ENCODE measurements at regions not wholly inside any gene's neighbourhood (a gene's known extent, or its start where the extent isn't known, plus 50 kb on each side); places are given as distances from the start of the nearest gene placed in this dataset.

- 74 to 87% methylated on average over 2 of the region's 2 CpGs for WGBS, 2 donors
- TF ChIP-seq CTCF (IDR thresholded peaks at IDR 0.05), result no peak
- TF ChIP-seq POLR2A (IDR thresholded peaks at IDR 0.05), result no peak
- Histone ChIP-seq H3K27me3 (no peaks in the 10 kb centered on the region), H3K9me3 (no peaks in the 10 kb centered on the region), H3K4me3 (replicated peaks in 1 of 3) (no peak overlapping the region), H3K36me3 (no peaks in the 10 kb centered on the region), H3K4me1 (no peaks in the 10 kb centered on the region), H3K27ac (no peak overlapping the region)
- intact Hi-C loops (cut with DNase I), result no loop called here
- no peak for DNase-seq
Observed at GRCh38 chr7:159213253-159213652, 68.6 kb upstream of the VIPR2 start.

GRCh38 chr7:159212226-159212625 lies 67.6 kb upstream of the VIPR2 start:
- intact Hi-C loops (cut with DNase I), result no loop called here
- Histone ChIP-seq H3K9me3 (no peaks in the 10 kb centered on the region), H3K27ac (no peak overlapping the region), H3K27me3 (no peaks in the 10 kb centered on the region), H3K4me3 (replicated peaks in 1 of 3) (no peak overlapping the region), H3K4me1 (no peaks in the 10 kb centered on the region), H3K36me3 (no peaks in the 10 kb centered on the region)
- DNase-seq, result no peak
- TF ChIP-seq POLR2A (IDR thresholded peaks at IDR 0.05) (no peak), CTCF (IDR thresholded peaks at IDR 0.05) (no peak)
- 87 to 94% methylated on average over 4 of the region's 4 CpGs for WGBS, 2 donors

- no peaks in the 10 kb centered on the region for H3K9me3 ChIP-seq
- DNase-seq, result no peak
- no peak for TF ChIP-seq CTCF (IDR thresholded peaks at IDR 0.05)
- no peak for TF ChIP-seq POLR2A (IDR thresholded peaks at IDR 0.05)
- H3K27me3 ChIP-seq, result no peaks in the 10 kb centered on the region
- H3K4me3 ChIP-seq (replicated peaks in 1 of 3), result no peak overlapping the region
- 70 to 71% methylated on average over 16 to 19 of the region's 19 CpGs for WGBS, 2 donors
- intact Hi-C loops (cut with DNase I), result no loop called here
- H3K36me3 ChIP-seq, result no peaks in the 10 kb centered on the region
- no peak overlapping the region for H3K27ac ChIP-seq
- no peaks in the 10 kb centered on the region for H3K4me1 ChIP-seq
Observed at GRCh38 chr7:159211540-159212182, 67.0 kb upstream of the VIPR2 start.

GRCh38 chr7:159210581-159211235 lies 66.0 kb upstream of the VIPR2 start:
- intact Hi-C loops (cut with DNase I), result no loop called here
- TF ChIP-seq CTCF (IDR thresholded peaks at IDR 0.05) (no peak), POLR2A (IDR thresholded peaks at IDR 0.05) (no peak)
- no peak for DNase-seq
- no peaks in the 10 kb centered on the region for H3K4me1 ChIP-seq
- H3K9me3 ChIP-seq, result no peaks in the 10 kb centered on the region
- no peak overlapping the region for H3K4me3 ChIP-seq (replicated peaks in 1 of 3)
- H3K27ac ChIP-seq, result no peak overlapping the region
- H3K36me3 ChIP-seq, result no peaks in the 10 kb centered on the region
- no peaks in the 10 kb centered on the region for H3K27me3 ChIP-seq
- WGBS, 2 donors, result 85 to 87% methylated on average over 1 of the region's 1 CpG

GRCh38 chr7:159209429-159209828 lies 64.8 kb upstream of the VIPR2 start:
- Histone ChIP-seq H3K36me3 (no peaks in the 10 kb centered on the region), H3K27me3 (no peaks in the 10 kb centered on the region), H3K27ac (no peak overlapping the region), H3K9me3 (no peaks in the 10 kb centered on the region), H3K4me1 (no peaks in the 10 kb centered on the region), H3K4me3 (replicated peaks in 1 of 3) (no peak overlapping the region)
- intact Hi-C loops (cut with DNase I), result no loop called here
- DNase-seq, result no peak
- WGBS, 2 donors, result 67 to 78% methylated on average over 3 of the region's 3 CpGs
- TF ChIP-seq CTCF (IDR thresholded peaks at IDR 0.05), result no peak
- no peak for TF ChIP-seq POLR2A (IDR thresholded peaks at IDR 0.05)

All from thyroid gland (tissue), 4 donors.